B cell (primary cell): ENCODE measurements at regions not wholly inside any gene's neighbourhood (a gene's known extent, or its start where the extent isn't known, plus 50 kb on each side); places are given as distances from the start of the nearest gene placed in this dataset.

Experiments used
- ATAC-seq: fragments of 200-7000 bp; cut with Tn5 transposase; one replicate; pipeline ENCODE4 v1.10.0; 2021; ENCODE audit warnings: low read depth, mild to moderate bottlenecking, moderate number of reproducible peaks, moderate library complexity
- CTCF ChIA-PET: fragments of 350-600 bp; sonication (Branson Sonifier 250); formaldehyde crosslinking; loops from one replicate; lab custom pipeline; 2021; ENCODE audit warnings: antibody characterized with exemption, inconsistent platforms; lab: Charles Lee
- POLR2A ChIA-PET: fragments of 350-600 bp; sonication (Branson Sonifier 250); formaldehyde crosslinking; loops from one replicate; lab custom pipeline; 2021; ENCODE audit warnings: antibody characterized with exemption; lab: Charles Lee
- DNase-seq: peaks from one replicate; pipeline ENCODE4 v3.0.0; 2013
- H2AFZ ChIP-seq: 2 replicates; pipeline ENCODE4 v1.6.1; 2012; ENCODE audit warnings: mild to moderate bottlenecking, low read depth, low read length; ENCODE audit not compliant: insufficient read depth, poor library complexity, severe bottlenecking
- H3K27ac ChIP-seq, 2 donors: 1 replicate in 1 of 2; 2 replicates in 1 of 2; pipeline ENCODE4 v1.5.1; 2012 to 2013; ENCODE audit warnings: low read length in 2 of 2, mild to moderate bottlenecking in 2 of 2, moderate library complexity in 1 of 2
- H3K27me3 ChIP-seq, 4 experiments: fragments of 200-600 bp in 1 of 4; sonication (generic) in 1 of 4; replicated peaks in 1 of 4; 1 replicate in 2 of 4; 2 replicates in 2 of 4; pipeline versions ENCODE4 v1.6.1 to v1.7.0; 2013 to 2016; ENCODE audit warnings: low read length in 3 of 4, mild to moderate bottlenecking in 2 of 4, mixed read lengths in 1 of 4, moderate library complexity in 1 of 4; ENCODE audit not compliant: insufficient read depth in 4 of 4, control insufficient read depth in 3 of 4; ENCODE audit errors: control extremely low read depth in 1 of 4
- H3K36me3 ChIP-seq, 2 experiments: replicated peaks in 1 of 2; 1 replicate in 1 of 2; 2 replicates in 1 of 2; pipeline versions ENCODE4 v1.6.1 to v1.7.1; 2013; ENCODE audit warnings: low read length in 1 of 2; ENCODE audit not compliant: insufficient read depth in 2 of 2, control insufficient read depth in 1 of 2; ENCODE audit errors: control extremely low read depth in 1 of 2, extremely low read depth in 1 of 2
- H3K4me1 ChIP-seq, 2 donors: fragments of 200-600 bp in 1 of 2; sonication (generic) in 1 of 2; 1 replicate in 1 of 2; 2 replicates in 1 of 2; pipeline versions ENCODE4 v1.5.1 to v1.6.1; 2013 to 2017; ENCODE audit warnings: low read length in 2 of 2; ENCODE audit not compliant: control insufficient read depth in 2 of 2, insufficient read depth in 2 of 2
- H3K4me2 ChIP-seq: replicated peaks from 2 replicates; pipeline ENCODE3; 2012; ENCODE audit warnings: mild to moderate bottlenecking, low read depth, low read length; ENCODE audit not compliant: poor library complexity, severe bottlenecking
- H3K4me3 ChIP-seq, 5 experiments: fragments of 200-600 bp in 1 of 5; sonication (generic) in 1 of 5; 1 replicate in 3 of 5; 2 replicates in 2 of 5; pipeline versions ENCODE4 v1.5.1 to v1.7.0; 2011 to 2016; ENCODE audit warnings: low read length in 4 of 5, mild to moderate bottlenecking in 4 of 5, low read depth in 2 of 5, control low read depth in 1 of 5, moderate library complexity in 1 of 5; ENCODE audit not compliant: insufficient read depth in 1 of 5; ENCODE audit errors: control extremely low read depth in 1 of 5, extremely low read depth in 1 of 5
- H3K79me2 ChIP-seq: fragments of 200-600 bp; sonication (generic); one replicate; pipeline ENCODE4 v1.6.0; 2016; ENCODE audit warnings: low read length; ENCODE audit not compliant: control insufficient read depth, insufficient read depth
- H3K9ac ChIP-seq: fragments of 200-600 bp; sonication (generic); 2 replicates; pipeline ENCODE4 v1.6.1; 2017; ENCODE audit warnings: mild to moderate bottlenecking, low read length, moderate library complexity
- H3K9me3 ChIP-seq, 3 donors: one replicate each; pipeline versions ENCODE4 v1.6.1 to v1.7.1; 2013; ENCODE audit warnings: low read length in 2 of 3; ENCODE audit not compliant: control insufficient read depth in 2 of 3, insufficient read depth in 1 of 3; ENCODE audit errors: control extremely low read depth in 1 of 3
- H4K20me1 ChIP-seq: 2 replicates; pipeline ENCODE4 v1.6.0; 2012; ENCODE audit warnings: mild to moderate bottlenecking, low read length; ENCODE audit not compliant: insufficient read depth, control insufficient read depth, poor library complexity, severe bottlenecking
- H3K27ac Mint-ChIP-seq: one replicate; pipeline ENCODE4 v1.8.0; 2021; ENCODE audit warnings: mixed read lengths
- H3K27me3 Mint-ChIP-seq: one replicate; pipeline ENCODE4 v1.8.0; 2021; ENCODE audit warnings: mixed read lengths
- H3K4me1 Mint-ChIP-seq: one replicate; pipeline ENCODE4 v1.8.0; 2021; ENCODE audit warnings: mixed read lengths
- H3K4me3 Mint-ChIP-seq: one replicate; pipeline ENCODE4 v1.8.0; 2021; ENCODE audit warnings: mixed read lengths
- H3K9me3 Mint-ChIP-seq: one replicate; pipeline ENCODE4 v1.8.0; 2022; ENCODE audit warnings: mixed read lengths; ENCODE audit not compliant: insufficient read depth
- CTCF ChIP-seq: fragments of 200-600 bp; IDR thresholded peaks from one replicate; pipeline ENCODE4 v1.8.0; 2022; ENCODE audit warnings: antibody characterized with exemption, mild to moderate bottlenecking
- EZH2 ChIP-seq: IDR thresholded peaks from 2 replicates; pipeline ENCODE4 v1.6.1; 2012; ENCODE audit warnings: borderline replicate concordance, low read depth, mild to moderate bottlenecking, moderate library complexity, low read length; ENCODE audit not compliant: insufficient read depth, poor library complexity, severe bottlenecking
- WGBS: methylation state at CpG from one replicate; pipeline ENCODE4 v1.1.5; 2013; ENCODE audit warnings: missing lambda C conversion rate; ENCODE audit not compliant: insufficient coverage; 5-methylcytosine and 5-hydroxymethylcytosine counted together
- intact Hi-C: fragments of 100-400 bp; cut with micrococcal nuclease; formaldehyde crosslinking; loops from one replicate; pipeline ENCODE4 v1.10.0; 2022

- no peak overlapping the region for H3K4me3 ChIP-seq
- H3K36me3 ChIP-seq = no peaks in the 10 kb centered on the region
- H3K9me3 Mint-ChIP-seq = peaks cover 10% of the 10 kb centered on the region
- DNase-seq (no peak), ATAC-seq (no peak)
- no peak overlapping the region for H3K9ac ChIP-seq
- H3K4me2 ChIP-seq = no peak overlapping the region
- H3K27ac ChIP-seq = no peak overlapping the region
- H2AFZ ChIP-seq = no peak overlapping the region
- H3K27ac Mint-ChIP-seq = no peak overlapping the region
- no peaks in the 10 kb centered on the region for H3K27me3 Mint-ChIP-seq
- no peaks in the 10 kb centered on the region for H3K79me2 ChIP-seq
- ChIA-PET CTCF (no interaction called here), POLR2A (no interaction called here)
- H3K9me3 ChIP-seq = peaks cover 0 to 8% (median 4%) of the 10 kb centered on the region in 3 donors
- intact Hi-C loops = no loop called here
- H4K20me1 ChIP-seq = no peaks in the 10 kb centered on the region
- no peaks in the 10 kb centered on the region for H3K4me1 Mint-ChIP-seq
- H3K27me3 ChIP-seq = no peaks in the 10 kb centered on the region
- TF ChIP-seq CTCF = no peak
- no peak for TF ChIP-seq EZH2
- H3K4me1 ChIP-seq = no peaks in the 10 kb centered on the region
- WGBS = 80% methylated on average over 1 of the region's 2 CpGs
- H3K4me3 Mint-ChIP-seq = no peak overlapping the region
Observed at GRCh38 chr3:99400352-99400751, 238.0 kb upstream of the COL8A1 start.

GRCh38 chr3:99396651-99397275 is 241.6 kb upstream of the COL8A1 start:
- Histone ChIP-seq H3K4me1 (no peaks in the 10 kb centered on the region), H3K4me2 (no peak overlapping the region), H3K27ac (no peak overlapping the region), H3K27me3 (no peaks in the 10 kb centered on the region), H3K9ac (no peak overlapping the region), H2AFZ (no peak overlapping the region), H3K9me3 (peaks cover 0 to 8% (median 4%) of the 10 kb centered on the region in 3 donors), H3K36me3 (no peaks in the 10 kb centered on the region), H3K79me2 (no peaks in the 10 kb centered on the region), H4K20me1 (no peaks in the 10 kb centered on the region), H3K4me3 (no peak overlapping the region)
- ChIA-PET CTCF (no interaction called here), POLR2A (no interaction called here)
- ATAC-seq = no peak
- intact Hi-C loops = no loop called here
- Mint-ChIP-seq H3K4me3 (no peak overlapping the region), H3K27ac (no peak overlapping the region), H3K9me3 (peaks cover 10% of the 10 kb centered on the region), H3K4me1 (no peaks in the 10 kb centered on the region), H3K27me3 (no peaks in the 10 kb centered on the region)
- TF ChIP-seq CTCF (no peak), EZH2 (no peak)
- WGBS = 71% methylated on average over 2 of the region's 3 CpGs
- no peak for DNase-seq
